ENCODE measurements at regions not wholly inside any gene's neighbourhood (a gene's known extent, or its start where the extent isn't known, plus 50 kb on each side); places are given as distances from the start of the nearest gene placed in this dataset.

DNA sequence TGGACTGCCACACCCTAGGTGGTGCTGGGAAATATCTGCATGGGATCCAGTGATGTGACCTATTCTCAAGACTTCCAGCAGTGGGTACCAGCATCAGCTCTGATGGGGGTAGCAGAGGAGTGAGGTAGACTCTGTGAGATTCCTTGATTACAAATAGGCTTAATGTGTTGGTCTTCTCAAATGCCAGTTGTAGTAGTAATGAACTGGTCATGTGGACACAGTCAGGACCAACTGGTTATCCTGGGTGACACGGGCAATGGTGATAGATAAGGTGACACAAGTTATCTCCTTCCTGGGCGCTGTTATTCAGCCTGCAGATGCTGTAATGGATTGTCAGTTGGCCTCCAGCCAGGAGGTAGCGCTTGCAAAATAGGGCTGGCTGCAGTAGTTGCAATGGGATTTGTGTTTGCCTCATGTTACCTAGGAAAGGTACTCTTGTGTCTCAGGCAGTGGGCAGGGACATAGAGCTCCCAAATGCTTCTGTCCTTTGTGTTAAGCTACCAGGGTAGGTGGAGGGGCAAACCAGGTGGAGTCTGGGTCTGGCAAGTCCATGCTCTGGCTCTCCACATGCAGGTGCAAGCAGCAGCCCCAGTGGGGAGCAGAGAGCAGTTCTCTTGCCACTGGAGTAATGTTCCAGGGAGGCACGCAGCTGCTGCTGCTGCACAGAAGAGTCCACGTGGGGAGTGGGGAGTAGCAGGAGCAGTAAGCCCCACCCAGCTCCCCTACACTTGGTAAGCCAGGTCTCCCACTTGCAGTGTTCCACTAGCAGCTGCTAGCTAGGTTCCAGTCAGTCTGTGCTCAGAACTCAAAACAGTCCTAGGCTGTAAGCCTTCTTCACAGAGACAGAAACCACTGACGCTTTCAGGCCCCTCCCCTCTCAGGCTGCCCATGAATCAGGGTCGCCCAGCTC is 505.4 kb upstream of the DDX18 start:
- DNase-seq (ENCODE audit: low read depth, low spot score), result no peak
- H3K27me3 ChIP-seq (ENCODE audit: control insufficient read depth, insufficient read depth, low read length), result no peaks in the 10 kb centered on the region
- ChIA-PET CTCF (no interaction called here), POLR2A (no interaction called here)
- no peak for TF ChIP-seq CTCF (IDR thresholded peaks at IDR 0.05; ENCODE audit: low read depth, low read length)
- no peak overlapping the region for H3K27ac ChIP-seq (ENCODE audit: low read depth, low read length)
- H3K4me3 ChIP-seq (ENCODE audit: low read depth, low read length), result no peak overlapping the region
- H3K9me3 ChIP-seq (ENCODE audit: control insufficient read depth, insufficient read depth, low read length), result peaks cover 31% of the 10 kb centered on the region

DNA sequence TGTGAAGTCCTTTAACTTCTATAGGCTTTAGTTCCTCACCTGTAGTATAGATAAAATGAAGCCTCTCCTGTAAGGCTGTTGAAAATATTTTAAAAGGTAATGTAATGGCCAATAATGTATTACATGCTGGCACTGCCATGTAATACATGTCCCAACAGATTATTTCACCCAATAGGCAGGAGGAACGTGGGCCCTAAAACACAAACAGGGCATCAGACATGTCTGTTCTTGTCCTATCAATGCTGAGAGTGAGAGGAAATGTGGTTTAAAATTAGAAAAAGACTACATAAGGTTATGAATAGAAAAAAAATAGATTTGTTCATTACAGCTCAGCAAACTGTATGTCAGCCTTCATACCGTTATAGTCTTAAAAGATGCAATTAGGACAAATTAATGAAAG is 492.7 kb upstream of the DDX18 start:
- no peak overlapping the region for H3K27ac ChIP-seq (ENCODE audit: low read depth, low read length)
- H3K4me3 ChIP-seq (ENCODE audit: low read depth, low read length), result no peak overlapping the region
- no peak for DNase-seq (ENCODE audit: low read depth, low spot score)
- ChIA-PET CTCF (no interaction called here), POLR2A (no interaction called here)
- peaks cover 9% of the 10 kb centered on the region; the same call in 1 of the 2 replicates for H3K9me3 ChIP-seq (ENCODE audit: control insufficient read depth, insufficient read depth, low read length)
- no peaks in the 10 kb centered on the region for H3K27me3 ChIP-seq (ENCODE audit: control insufficient read depth, insufficient read depth, low read length)
- no peak for TF ChIP-seq CTCF (IDR thresholded peaks at IDR 0.05; ENCODE audit: low read depth, low read length)

GRCh38 chr2:117323331-117323730 is 491.2 kb upstream of the DDX18 start:
- Histone ChIP-seq H3K9me3 (ENCODE audit: control insufficient read depth, insufficient read depth, low read length) (peaks cover 9% of the 10 kb centered on the region; the same call in 1 of the 2 replicates), H3K27me3 (ENCODE audit: control insufficient read depth, insufficient read depth, low read length) (no peaks in the 10 kb centered on the region), H3K4me3 (ENCODE audit: low read depth, low read length) (no peak overlapping the region), H3K27ac (ENCODE audit: low read depth, low read length) (no peak overlapping the region)
- DNase-seq (ENCODE audit: low read depth, low spot score), result no peak
- CTCF ChIA-PET, result no interaction called here
- POLR2A ChIA-PET, result no interaction called here
- no peak for TF ChIP-seq CTCF (IDR thresholded peaks at IDR 0.05; ENCODE audit: low read depth, low read length)

DNA sequence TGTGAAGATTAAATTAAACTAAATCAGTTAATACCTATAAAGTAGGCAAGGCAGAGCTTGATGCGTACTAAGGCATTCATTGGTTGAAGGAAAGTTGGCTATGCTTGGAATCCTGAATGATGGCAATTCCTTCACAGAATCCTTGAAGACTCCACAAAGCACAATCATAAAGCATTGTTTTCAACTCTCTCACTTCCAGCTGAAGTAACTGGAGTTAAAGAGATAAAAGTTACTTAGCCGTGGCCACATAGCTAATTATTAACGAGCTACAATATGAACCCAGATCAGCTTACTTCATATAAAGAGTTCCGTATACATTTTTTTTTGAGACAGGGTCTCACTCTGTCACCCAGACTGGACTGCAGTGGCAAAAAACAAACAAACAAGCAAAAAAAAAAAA is 483.9 kb upstream of the DDX18 start:
- H3K4me3 ChIP-seq (ENCODE audit: low read depth, low read length), result no peak overlapping the region
- ChIA-PET CTCF (no interaction called here), POLR2A (no interaction called here)
- H3K9me3 ChIP-seq (ENCODE audit: control insufficient read depth, insufficient read depth, low read length), result peaks cover 4% of the 10 kb centered on the region
- no peak for TF ChIP-seq CTCF (IDR thresholded peaks at IDR 0.05; ENCODE audit: low read depth, low read length)
- no peak overlapping the region for H3K27ac ChIP-seq (ENCODE audit: low read depth, low read length)
- H3K27me3 ChIP-seq (ENCODE audit: control insufficient read depth, insufficient read depth, low read length), result no peaks in the 10 kb centered on the region
- DNase-seq (ENCODE audit: low read depth, low spot score), result no peak

GRCh38 chr2:117335967-117336366 is 478.5 kb upstream of the DDX18 start:
- ChIA-PET POLR2A (no interaction called here), CTCF (no interaction called here)
- Histone ChIP-seq H3K27me3 (ENCODE audit: control insufficient read depth, insufficient read depth, low read length) (no peaks in the 10 kb centered on the region), H3K4me3 (ENCODE audit: low read depth, low read length) (no peak overlapping the region), H3K9me3 (ENCODE audit: control insufficient read depth, insufficient read depth, low read length) (peaks cover 4% of the 10 kb centered on the region), H3K27ac (ENCODE audit: low read depth, low read length) (no peak overlapping the region)
- no peak for TF ChIP-seq CTCF (IDR thresholded peaks at IDR 0.05; ENCODE audit: low read depth, low read length)
- no peak for DNase-seq (ENCODE audit: low read depth, low spot score)

Data from AG04450 (cell line).